HCT116 (cell line): ENCODE measurements at regions not wholly inside any gene's neighbourhood (a gene's known extent, or its start where the extent isn't known, plus 50 kb on each side); places are given as distances from the start of the nearest gene placed in this dataset.

Experiments
- ATAC-seq: fragments of 200-7000 bp; cut with Tn5 transposase; 2 replicates; pipeline ENCODE4 v1.9.1; 2020; ENCODE audit warnings: mild to moderate bottlenecking, moderate library complexity
- BruUV-seq: library from RNA; stranded (reverse); fragments of 400-500 nt; replicated peaks from 2 replicates; lab custom pipeline; 2021; lab: Mats Ljungman, UMichigan
- CTCF ChIA-PET: fragments of 300-600 bp; sonication (Branson Sonifier 250); formaldehyde crosslinking; loops from one replicate; lab custom pipeline; 2021; ENCODE audit warnings: antibody characterized with exemption; lab: Charles Lee
- POLR2A ChIA-PET: fragments of 300-600, 350-600 bp; sonication (Branson Sonifier 250); formaldehyde crosslinking; loops from one replicate; lab custom pipeline; 2021; ENCODE audit warnings: antibody characterized with exemption; lab: Charles Lee
- RAD21 ChIA-PET, 2 experiments: fragments of 300-600 bp; sonication (Branson Sonifier 250); formaldehyde crosslinking; loops; one replicate each; lab custom pipeline; 2023; ENCODE audit warnings: low total read pairs in 2 of 2; ENCODE audit not compliant: uncharacterized antibody in 2 of 2, unreplicated experiment in 2 of 2, low non-redundant PET in 1 of 2; lab: Charles Lee
- DNase-seq: peaks from one replicate; pipeline ENCODE4 v3.0.0-alpha.2; 2010; ENCODE audit warnings: low read depth, low spot score
- H2AFZ ChIP-seq: fragments of 200-600 bp; shearing (Covaris generic), sonication (generic); 2 replicates; pipeline ENCODE4 v1.6.1; 2017; ENCODE audit warnings: low read depth, mixed run types, mixed read lengths, antibody characterized with exemption, low read length; ENCODE audit not compliant: poor library complexity, severe bottlenecking
- H3K27ac ChIP-seq: 2 replicates; pipeline ENCODE4 v1.5.1; 2012; ENCODE audit warnings: low read depth, low read length
- H3K27me3 ChIP-seq: fragments of 200-600 bp; sonication (generic); 2 replicates; pipeline ENCODE4 v1.6.1; 2016; ENCODE audit warnings: mixed run types, low read length, mixed read lengths; ENCODE audit not compliant: insufficient read depth
- H3K36me3 ChIP-seq, 2 experiments: fragments of 200-500 bp in 1 of 2; fragments of 200-600 bp in 1 of 2; sonication (Bioruptor generic) in 1 of 2; sonication (generic) in 1 of 2; 2 replicates each; pipeline versions ENCODE4 v1.5.1 to v1.6.1; 2014 to 2016; ENCODE audit warnings: low read length in 2 of 2, inconsistent platforms in 1 of 2, mixed read lengths in 1 of 2, mixed run types in 1 of 2; ENCODE audit not compliant: insufficient read depth in 2 of 2, control insufficient read depth in 1 of 2
- H3K4me1 ChIP-seq, 2 experiments: fragments of 200-600 bp in 1 of 2; sonication (generic) in 1 of 2; 2 replicates each; pipeline versions ENCODE4 v1.5.1 to v1.6.1; 2012 to 2017; ENCODE audit warnings: low read length in 2 of 2, inconsistent platforms in 1 of 2, mild to moderate bottlenecking in 1 of 2, mixed read lengths in 1 of 2, mixed run types in 1 of 2, moderate library complexity in 1 of 2; ENCODE audit not compliant: insufficient read depth in 2 of 2, control insufficient read depth in 1 of 2
- H3K4me2 ChIP-seq: fragments of 200-600 bp; sonication (generic); 2 replicates; pipeline ENCODE4 v1.6.1; 2017; ENCODE audit warnings: mixed run types, low read length, mixed read lengths
- H3K4me3 ChIP-seq, 2 experiments: fragments of 200-600 bp in 1 of 2; sonication (generic) in 1 of 2; replicated peaks in 1 of 2; 2 replicates each; pipeline ENCODE4 v1.5.1; 2011 to 2016; ENCODE audit warnings: low read length in 2 of 2, control low read depth in 1 of 2, low read depth in 1 of 2, mild to moderate bottlenecking in 1 of 2, mixed read lengths in 1 of 2, mixed run types in 1 of 2
- H3K79me2 ChIP-seq: fragments of 200-600 bp; sonication (generic); 2 replicates; pipeline ENCODE4 v1.6.1; 2017; ENCODE audit warnings: mild to moderate bottlenecking, mixed run types, low read length, moderate library complexity, mixed read lengths; ENCODE audit not compliant: insufficient read depth
- H3K9ac ChIP-seq: fragments of 200-600 bp; sonication (generic); 2 replicates; pipeline ENCODE4 v1.6.1; 2016; ENCODE audit warnings: low read length, mixed read lengths
- H3K9me2 ChIP-seq: fragments of 200-600 bp; sonication (generic), shearing (Covaris generic); 2 replicates; pipeline ENCODE4 v1.6.1; 2017; ENCODE audit warnings: mixed run types, mild to moderate bottlenecking, moderate library complexity; ENCODE audit not compliant: insufficient read depth
- H3K9me3 ChIP-seq, 2 experiments: fragments of 200-500 bp in 1 of 2; fragments of 200-600 bp in 1 of 2; sonication (Bioruptor generic) in 1 of 2; sonication (generic) in 1 of 2; 2 replicates each; pipeline ENCODE4 v1.6.1; 2014 to 2017; ENCODE audit warnings: low read length in 2 of 2, mixed read lengths in 2 of 2, inconsistent platforms in 1 of 2, low read depth in 1 of 2, mild to moderate bottlenecking in 1 of 2, mixed run types in 1 of 2, moderate library complexity in 1 of 2; ENCODE audit not compliant: control insufficient read depth in 1 of 2, insufficient read depth in 1 of 2
- H4K20me1 ChIP-seq: fragments of 200-600 bp; sonication (generic), shearing (Covaris generic); 2 replicates; pipeline ENCODE4 v1.6.1; 2017; ENCODE audit warnings: mixed run types, mild to moderate bottlenecking, moderate library complexity; ENCODE audit not compliant: insufficient read depth
- ATF3 ChIP-seq: IDR thresholded peaks from 2 replicates; pipeline ENCODE4 v1.6.1; 2012
- CBX3 ChIP-seq: IDR thresholded peaks from 2 replicates; pipeline ENCODE4 v1.6.1; 2012; ENCODE audit warnings: low read depth
- CEBPB ChIP-seq: IDR thresholded peaks from 2 replicates; pipeline ENCODE4 v1.6.1; 2012; ENCODE audit warnings: low read depth
- CTCF ChIP-seq, 3 experiments: fragments of 200-600 bp in 1 of 3; sonication (generic) in 1 of 3; IDR thresholded peaks in 2 of 3; conservative IDR thresholded peaks in 1 of 3; 2 replicates each; pipeline ENCODE4 v1.5.1; 2012 to 2017; ENCODE audit warnings: low read depth in 2 of 3, low read length in 2 of 3, antibody characterized with exemption in 1 of 3, borderline replicate concordance in 1 of 3, control low read depth in 1 of 3, mild to moderate bottlenecking in 1 of 3, mixed read lengths in 1 of 3, mixed run types in 1 of 3, moderate library complexity in 1 of 3; ENCODE audit not compliant: insufficient read depth in 1 of 3
- EGR1 ChIP-seq: IDR thresholded peaks from 2 replicates; pipeline ENCODE4 v1.6.1; 2012; ENCODE audit warnings: low read depth
- ELF1 ChIP-seq: IDR thresholded peaks from 2 replicates; pipeline ENCODE4 v1.6.1; 2012; ENCODE audit warnings: low read depth, borderline replicate concordance
- EZH2 ChIP-seq: fragments of 200-600 bp; sonication (generic); IDR thresholded peaks from 2 replicates; pipeline ENCODE4 v1.6.1; 2017; ENCODE audit warnings: antibody characterized with exemption, mixed run types
- JUND ChIP-seq: IDR thresholded peaks from 2 replicates; pipeline ENCODE4 v1.6.1; 2012
- MAX ChIP-seq: IDR thresholded peaks from 2 replicates; pipeline ENCODE4 v1.6.1; 2012
- POLR2A ChIP-seq: IDR thresholded peaks from 2 replicates; pipeline ENCODE4 v1.7.0; 2011; ENCODE audit warnings: borderline replicate concordance; ENCODE audit not compliant: insufficient read depth, insufficient read length; ENCODE audit errors: extremely low read depth
- POLR2AphosphoS5 ChIP-seq: IDR thresholded peaks from 2 replicates; pipeline ENCODE4 v1.6.1; 2011; ENCODE audit warnings: mild to moderate bottlenecking, low read depth, low read length, moderate library complexity
- RAD21 ChIP-seq: IDR thresholded peaks from 2 replicates; pipeline ENCODE4 v1.6.1; 2012; ENCODE audit warnings: low read depth, mild to moderate bottlenecking
- REST ChIP-seq: IDR thresholded peaks from 2 replicates; pipeline ENCODE4 v1.6.1; 2012; ENCODE audit warnings: low read depth
- SIN3A ChIP-seq: IDR thresholded peaks from 2 replicates; pipeline ENCODE4 v1.6.1; 2012; ENCODE audit warnings: low read depth
- SRF ChIP-seq: IDR thresholded peaks from 2 replicates; pipeline ENCODE4 v1.6.1; 2012; ENCODE audit warnings: low read depth
- TCF7L2 ChIP-seq: IDR thresholded peaks from 2 replicates; pipeline ENCODE4 v1.7.0; 2011; ENCODE audit warnings: borderline replicate concordance, inconsistent platforms; ENCODE audit not compliant: insufficient read depth, insufficient read length; ENCODE audit errors: extremely low read depth
- ZBTB33 ChIP-seq: IDR thresholded peaks from 2 replicates; pipeline ENCODE4 v1.6.1; 2011; ENCODE audit warnings: mild to moderate bottlenecking, low read length, moderate library complexity; ENCODE audit not compliant: insufficient replicate concordance; ENCODE audit errors: extremely low read depth
- ZFX ChIP-seq: fragments of 450-650 bp; IDR thresholded peaks from 2 replicates; pipeline ENCODE4 v1.6.1; 2017
- ZNF274 ChIP-seq: fragments of 200-500 bp; sonication (Bioruptor generic); IDR thresholded peaks from 2 replicates; pipeline ENCODE4 v1.6.1; 2014; ENCODE audit warnings: mild to moderate bottlenecking, low read depth, low read length, inconsistent platforms
- intact Hi-C: fragments of 100-400 bp; cut with micrococcal nuclease; formaldehyde crosslinking; loops from 2 replicates; pipeline ENCODE4 v1.10.0; 2022

GRCh38 chr10:123561141-123561440 lies 105.1 kb upstream of the GPR26 start (continued):
- no peak for TF ChIP-seq MAX

- Histone ChIP-seq H3K27ac (no peak overlapping the region), H3K4me1 (0 out of 4 replicates have a peak, but pooled peaks cover 0 to 3% of the 10 kb centered on the region in 2 experiments), H3K9ac (no peak overlapping the region), H3K4me2 (no peak overlapping the region), H3K36me3 (no peaks in the 10 kb centered on the region), H2AFZ (no peak overlapping the region), H4K20me1 (no peaks in the 10 kb centered on the region), H3K79me2 (no peaks in the 10 kb centered on the region), H3K4me3 (no peak overlapping the region), H3K9me2 (no peaks in the 10 kb centered on the region), H3K9me3 (no peaks in the 10 kb centered on the region), H3K27me3 (no peaks in the 10 kb centered on the region)
- ChIA-PET CTCF (interaction anchor here (1.4 to 2.6 kb wide), 2 partner anchors 11 to 521 kb away, joined by 3 to 17 read pairs; no protein-coding TSS in a partner anchor), POLR2A (interaction anchor here (1.2 kb wide), 1 partner anchor 408 kb away, joined by 3 read pairs; the partner anchor contains the start of gene BUB3), RAD21 (no interaction called here)
- no TSS peak for BruUV-seq
- intact Hi-C loops = loop anchor here (5.0 kb wide), 1 partner anchor 910 kb away; no protein-coding TSS in a partner anchor
- TF ChIP-seq CEBPB = no peak
- TF ChIP-seq SIN3A = no peak
- no peak for TF ChIP-seq POLR2A
- TF ChIP-seq REST = no peak
- TF ChIP-seq ZBTB33 = no peak
- TF ChIP-seq CBX3 = no peak
- no peak for TF ChIP-seq SRF
- TF ChIP-seq TCF7L2 = no peak
- TF ChIP-seq ZFX = no peak
- no peak for TF ChIP-seq CTCF (IDR thresholded peaks at IDR 0.05 in 2 of 3, conservative IDR thresholded peaks at IDR 0.05 in 1 of 3; ENCODE audit: borderline replicate concordance in 1 of 3, insufficient read depth in 1 of 3, low read depth in 2 of 3, low read length in 2 of 3)
- TF ChIP-seq EGR1 = no peak
- TF ChIP-seq MAX = no peak
- TF ChIP-seq EZH2 = no peak
- no peak for TF ChIP-seq ZNF274
- no peak for TF ChIP-seq RAD21
- TF ChIP-seq JUND = no peak
- no peak for TF ChIP-seq POLR2AphosphoS5
- no peak for TF ChIP-seq ELF1
- TF ChIP-seq ATF3 = no peak
- ATAC-seq = no peak
- DNase-seq = no peak
These were observed 103.8 kb upstream of the GPR26 start for GRCh38 chr10:123562387-123562786.
